SKM-1 treated with dmso at 0.1 percent for 144 hours (cell line): ENCODE measurements at regions not wholly inside any gene's neighbourhood (a gene's known extent, or its start where the extent isn't known, plus 50 kb on each side); places are given as distances from the start of the nearest gene placed in this dataset.

Source experiments
- DNase-seq: peaks from one replicate; lab custom pipeline; 2025; ENCODE audit not compliant: unreplicated experiment; lab: John Stamatoyannopoulos, UW

DNA sequence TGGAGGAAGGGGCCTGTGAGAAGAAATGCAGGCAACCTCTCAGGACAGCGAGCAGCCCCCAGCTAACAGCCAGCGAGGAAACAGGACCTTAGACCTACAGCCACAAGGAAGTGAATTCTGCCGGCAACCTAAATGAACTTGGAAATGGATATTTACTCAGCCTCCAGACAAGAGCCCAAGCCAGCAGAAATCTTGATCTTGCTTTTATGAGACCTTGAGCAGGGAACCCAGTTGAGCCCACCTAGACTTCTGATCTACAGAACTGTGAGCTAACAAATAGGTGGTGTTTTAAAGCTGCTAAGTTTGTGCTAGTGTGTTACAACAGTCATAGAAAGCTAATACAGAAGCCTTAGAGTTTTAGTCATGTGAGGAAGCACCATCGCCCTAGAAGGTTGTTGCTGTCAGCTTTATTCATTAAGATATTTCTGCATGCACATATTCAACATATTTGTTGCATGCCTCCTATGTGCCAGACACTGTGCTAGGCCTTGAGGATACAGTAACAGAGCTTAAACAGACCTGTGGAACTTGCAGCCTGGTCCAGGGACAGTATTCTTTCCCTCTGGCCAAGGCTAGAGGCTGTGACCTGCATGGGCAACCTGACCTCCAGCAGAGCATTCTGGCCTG, 50.3 kb downstream of the NALF2 start:
- DNase-seq: no peak

DNA sequence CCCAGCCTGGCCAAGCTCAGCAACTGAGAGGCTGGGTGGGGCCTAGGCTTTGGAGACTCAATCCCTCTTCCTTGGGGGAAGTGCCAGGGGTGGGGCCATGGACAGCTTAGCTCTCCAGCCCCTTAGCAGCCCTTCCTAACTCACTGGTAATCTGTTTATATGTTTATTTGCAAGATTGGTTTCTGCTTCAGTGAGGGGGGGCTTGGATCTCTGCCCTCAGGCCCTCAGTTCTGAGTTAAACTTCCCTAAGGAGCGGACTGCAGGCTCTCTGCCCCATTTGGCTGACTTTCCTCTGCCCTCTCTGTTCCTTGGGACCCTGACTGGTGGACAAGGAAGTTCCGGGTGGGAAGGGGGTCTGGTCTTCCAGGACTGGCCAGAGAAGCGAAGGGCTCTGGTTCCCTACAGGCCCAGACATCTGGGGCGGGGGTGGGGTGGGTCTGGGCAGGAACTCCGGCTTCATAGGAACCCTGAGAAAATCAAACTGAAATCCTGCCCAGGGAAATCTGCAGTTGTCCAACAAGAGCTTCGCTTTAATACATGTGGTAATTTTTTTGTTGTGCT, 51.4 kb downstream of the NALF2 start:
- DNase-seq: no peak

DNA sequence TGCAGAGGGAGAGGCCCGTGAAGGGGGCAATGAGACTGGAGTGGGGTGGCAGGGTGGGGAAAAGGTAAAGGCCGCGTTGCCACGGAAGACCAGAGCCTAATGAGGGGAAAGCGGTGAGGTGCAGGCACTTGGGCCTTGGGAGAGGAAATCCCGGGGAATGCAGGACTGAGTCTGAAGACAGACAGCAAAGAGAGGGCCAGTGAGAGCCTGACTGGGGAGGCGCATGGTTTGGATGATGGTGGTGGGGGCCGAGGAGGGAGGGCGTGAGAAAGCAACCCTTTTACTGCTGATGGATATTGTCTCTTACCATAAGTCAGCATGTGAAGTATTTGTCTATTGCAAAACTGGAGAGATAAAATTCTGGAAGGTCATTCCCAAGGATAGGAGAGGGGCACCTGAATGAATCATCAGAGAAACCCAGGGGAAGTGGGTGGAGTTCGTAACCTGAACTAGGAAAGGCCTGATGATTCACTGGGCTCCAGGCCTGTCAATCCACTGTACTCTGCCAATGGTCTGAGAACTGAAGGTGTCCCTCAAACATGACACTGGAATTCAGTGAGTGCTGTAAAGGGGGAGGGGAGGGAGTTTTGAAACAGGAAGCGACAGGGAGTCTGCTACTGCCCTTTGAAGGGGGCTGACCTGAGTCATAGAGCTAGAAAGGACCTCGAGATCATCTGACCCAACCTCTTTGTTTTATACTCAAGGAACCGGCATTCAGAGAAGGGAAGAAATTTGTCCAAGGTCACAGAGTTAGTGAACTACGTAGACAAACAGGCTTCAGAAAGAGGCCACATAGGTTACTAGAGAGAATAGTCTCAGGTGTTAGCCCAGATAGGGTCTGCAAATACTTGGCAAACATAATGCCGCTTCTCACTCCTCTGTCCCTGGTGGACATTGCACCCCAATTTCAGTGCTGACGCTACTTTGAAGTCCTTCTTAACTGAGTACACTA, 52.2 kb downstream of the NALF2 start:
- DNase-seq: peak; percentile 19

DNA sequence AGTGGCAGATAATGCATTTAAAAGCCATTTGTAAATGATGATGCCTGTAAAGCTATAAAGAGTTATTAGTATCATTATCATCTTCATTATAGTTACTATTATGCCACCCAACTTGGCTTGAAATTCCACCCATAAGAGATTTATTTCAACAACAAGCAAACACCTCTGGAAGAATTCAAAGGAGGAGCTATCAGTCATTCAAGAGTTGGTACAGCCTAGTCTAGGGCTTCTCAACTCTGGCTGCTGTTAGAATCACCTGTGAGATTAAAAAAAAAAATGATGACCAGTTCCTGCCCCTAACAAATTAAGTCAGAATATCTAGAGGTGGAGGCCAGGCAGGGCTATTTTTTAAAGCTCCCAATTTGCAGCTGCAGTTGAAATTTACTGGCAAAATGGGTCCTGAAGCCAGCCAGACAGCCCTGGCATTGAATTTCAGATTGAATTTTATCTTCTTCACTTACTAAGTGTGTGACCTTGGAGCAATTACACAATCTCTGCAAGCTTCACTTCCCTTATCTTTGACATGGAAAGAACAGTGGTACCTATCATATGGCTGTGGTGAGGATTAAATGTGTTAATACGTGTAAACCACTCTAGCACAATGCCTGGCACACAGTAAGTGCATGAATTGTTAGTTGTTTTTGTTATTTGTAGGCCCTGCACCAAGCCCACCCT, 52.9 kb upstream of the EDA start:
- DNase-seq: peak; percentile 15

DNA sequence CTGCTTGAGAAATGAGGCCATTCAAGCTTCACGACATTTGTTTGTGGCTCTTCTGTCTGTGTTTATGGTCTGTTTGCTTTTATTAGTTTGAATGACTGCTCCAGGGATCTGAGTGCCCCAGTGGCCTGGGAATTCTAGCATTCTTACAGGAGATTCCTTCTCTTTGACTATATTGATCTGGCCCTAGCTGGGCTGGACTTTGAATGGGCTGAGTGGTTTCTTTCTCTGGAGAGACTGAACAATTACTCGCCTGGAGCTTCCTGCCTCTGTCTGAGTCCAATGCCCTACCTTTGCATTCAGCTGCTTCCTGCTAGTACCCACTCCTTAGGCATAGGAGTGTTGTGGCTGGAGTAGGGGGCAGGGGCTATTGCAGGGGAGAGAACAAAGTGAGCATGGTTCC, 51.2 kb upstream of the EDA start:
- no peak for DNase-seq

DNA sequence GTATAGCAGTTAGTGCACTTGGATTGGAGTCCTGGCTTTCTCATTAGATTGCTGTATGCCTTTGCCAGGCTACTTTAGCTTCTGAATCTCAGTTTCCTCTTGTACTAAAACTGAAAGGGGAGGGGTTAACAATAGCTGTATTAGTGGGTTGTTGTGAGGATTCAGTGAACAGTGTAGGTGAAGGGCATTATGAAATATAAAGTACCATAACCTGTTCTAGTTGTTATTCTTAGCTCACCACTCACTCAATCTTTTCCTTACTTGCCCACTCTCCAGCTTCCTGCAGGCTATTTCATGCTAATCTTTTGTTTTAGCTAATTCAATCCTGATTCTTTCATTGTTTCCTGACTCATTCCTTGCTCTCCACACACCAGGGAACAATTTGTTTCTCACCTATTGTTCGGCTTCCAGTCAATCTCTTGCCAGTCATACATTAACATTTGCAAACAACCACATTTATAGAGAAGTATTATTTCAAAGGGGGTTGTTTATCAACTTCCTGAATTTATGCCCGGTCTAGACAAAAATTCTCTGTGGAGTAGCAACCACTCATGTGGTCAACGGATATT, 50.6 kb upstream of the EDA start:
- no peak for DNase-seq
